ENCODE measurements at regions not wholly inside any gene's neighbourhood (a gene's known extent, or its start where the extent isn't known, plus 50 kb on each side); places are given as distances from the start of the nearest gene placed in this dataset.
"Not testable (repeated sequence)": the region's sequence is repeated elsewhere in the genome, so short reads cannot be mapped to it uniquely, and the experiment has no call there.

DNA sequence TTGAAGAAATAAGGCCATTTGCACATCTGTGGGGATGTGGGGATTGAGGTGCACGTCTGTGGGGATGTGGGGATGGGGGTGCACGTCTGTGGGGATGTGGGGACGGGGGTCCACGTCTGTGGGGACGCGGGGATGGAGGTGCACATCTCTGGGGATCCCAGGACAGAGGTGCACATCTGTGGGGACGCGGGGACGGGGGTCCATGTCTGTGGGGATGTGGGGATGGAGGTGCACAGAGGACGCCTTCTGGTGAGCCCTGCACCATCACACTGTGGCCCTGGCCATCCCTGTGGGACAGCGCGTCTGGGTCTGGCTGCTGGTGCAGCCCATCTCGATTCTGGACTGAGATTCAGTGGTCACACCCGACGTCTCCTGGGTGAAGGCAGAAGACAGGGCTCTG is 161.4 kb downstream of the LAT start (continued):
- TF ChIP-seq, protein P1, sequence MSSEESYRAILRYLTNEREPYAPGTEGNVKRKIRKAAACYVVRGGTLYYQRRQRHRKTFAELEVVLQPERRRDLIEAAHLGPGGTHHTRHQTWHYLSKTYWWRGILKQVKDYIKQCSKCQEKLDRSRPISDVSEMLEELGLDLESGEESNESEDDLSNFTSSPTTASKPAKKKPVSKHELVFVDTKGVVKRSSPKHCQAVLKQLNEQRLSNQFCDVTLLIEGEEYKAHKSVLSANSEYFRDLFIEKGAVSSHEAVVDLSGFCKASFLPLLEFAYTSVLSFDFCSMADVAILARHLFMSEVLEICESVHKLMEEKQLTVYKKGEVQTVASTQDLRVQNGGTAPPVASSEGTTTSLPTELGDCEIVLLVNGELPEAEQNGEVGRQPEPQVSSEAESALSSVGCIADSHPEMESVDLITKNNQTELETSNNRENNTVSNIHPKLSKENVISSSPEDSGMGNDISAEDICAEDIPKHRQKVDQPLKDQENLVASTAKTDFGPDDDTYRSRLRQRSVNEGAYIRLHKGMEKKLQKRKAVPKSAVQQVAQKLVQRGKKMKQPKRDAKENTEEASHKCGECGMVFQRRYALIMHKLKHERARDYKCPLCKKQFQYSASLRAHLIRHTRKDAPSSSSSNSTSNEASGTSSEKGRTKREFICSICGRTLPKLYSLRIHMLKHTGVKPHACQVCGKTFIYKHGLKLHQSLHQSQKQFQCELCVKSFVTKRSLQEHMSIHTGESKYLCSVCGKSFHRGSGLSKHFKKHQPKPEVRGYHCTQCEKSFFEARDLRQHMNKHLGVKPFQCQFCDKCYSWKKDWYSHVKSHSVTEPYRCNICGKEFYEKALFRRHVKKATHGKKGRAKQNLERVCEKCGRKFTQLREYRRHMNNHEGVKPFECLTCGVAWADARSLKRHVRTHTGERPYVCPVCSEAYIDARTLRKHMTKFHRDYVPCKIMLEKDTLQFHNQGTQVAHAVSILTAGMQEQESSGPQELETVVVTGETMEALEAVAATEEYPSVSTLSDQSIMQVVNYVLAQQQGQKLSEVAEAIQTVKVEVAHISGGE (CRISPR knock-in tag; IDR thresholded peaks at IDR 0.05), result no peak
- TF ChIP-seq ZNF696 (CRISPR knock-in tag; conservative IDR thresholded peaks at IDR 0.05), result no peak

DNA sequence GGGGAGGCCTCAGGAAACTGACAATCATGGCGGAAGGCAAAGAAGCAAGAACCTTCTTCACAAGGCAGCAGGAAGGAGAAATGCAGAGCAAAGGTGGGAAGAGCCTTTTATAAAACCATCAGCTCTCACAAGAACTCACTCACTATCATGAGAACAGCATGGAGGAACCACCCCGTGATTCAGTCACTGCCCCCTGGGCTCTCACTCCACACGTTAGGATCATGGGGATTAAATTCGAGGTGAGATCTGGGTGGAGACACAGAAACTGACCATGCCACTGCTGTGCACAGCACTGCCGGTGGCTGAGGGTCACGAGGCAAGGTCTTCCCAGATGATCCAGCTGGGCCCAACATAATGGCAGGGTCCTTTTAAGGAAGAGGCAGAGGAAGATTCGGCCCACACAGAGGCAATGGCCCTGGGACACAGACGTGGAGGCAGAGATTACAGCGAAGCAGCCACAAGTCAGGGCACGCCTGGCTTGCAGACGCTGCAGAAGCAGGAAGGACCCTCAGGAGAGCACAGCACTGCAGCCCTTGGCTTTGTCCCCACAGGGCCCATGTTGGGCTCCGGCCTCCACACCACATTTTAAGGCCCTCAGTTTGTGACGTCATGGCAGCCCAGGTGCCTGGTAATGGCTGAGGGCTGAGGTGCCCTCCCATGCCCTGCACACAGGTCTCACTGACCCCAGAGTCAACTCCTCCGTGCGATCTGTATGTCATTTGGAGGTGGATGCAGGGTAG is 160.8 kb downstream of the LAT start:
- H3K4me3 ChIP-seq; H3K27ac ChIP-seq (ENCODE audit: extremely low read depth, low read depth, low read length); H2AFZ ChIP-seq (ENCODE audit: low read depth, low read length); BruUV-seq (replicated peaks); intact Hi-C loops (cut with micrococcal nuclease); H3K36me3 ChIP-seq (ENCODE audit: control insufficient read depth, insufficient read depth, low read length); H4K20me1 ChIP-seq (replicated peaks; ENCODE audit: control insufficient read depth, insufficient read depth, low read length); H3K79me2 ChIP-seq (ENCODE audit: control insufficient read depth, insufficient read depth, low read length); DNase-seq (ENCODE audit: extremely low read depth in 1 of 4, low spot score in 3 of 4); in situ Hi-C loops (cut with MboI); ATAC-seq; H3K4me2 ChIP-seq (ENCODE audit: insufficient read depth, low read length); CTCF ChIA-PET (ENCODE audit: low intra/inter-chr PET ratio); H3K9ac ChIP-seq (ENCODE audit: insufficient read depth in 1 of 2, low read depth in 2 of 2, low read length in 2 of 2); POLR2A ChIA-PET; H3K27me3 ChIP-seq (ENCODE audit: control insufficient read depth in 2 of 2, insufficient read depth in 2 of 2, low read length in 2 of 2); H3K9me3 ChIP-seq (replicated peaks; ENCODE audit: control insufficient read depth, insufficient read depth, low read depth, low read length); H3K9me1 ChIP-seq (ENCODE audit: control insufficient read depth, insufficient read depth, low read length): not testable (repeated sequence)
- FAIRE-seq, result peak; percentile 35
- peaks cover 0 to 18% of the 10 kb centered on the region in 2 experiments; a peak in 3 of 5 replicates for H3K4me1 ChIP-seq (replicated peaks in 1 of 2; ENCODE audit: control insufficient read depth in 2 of 2, insufficient read depth in 2 of 2, low read length in 2 of 2)
- 25% methylated on average over 12 of the region's 15 CpGs for WGBS (ENCODE audit: insufficient coverage, low coverage, missing lambda C conversion rate)

DNA sequence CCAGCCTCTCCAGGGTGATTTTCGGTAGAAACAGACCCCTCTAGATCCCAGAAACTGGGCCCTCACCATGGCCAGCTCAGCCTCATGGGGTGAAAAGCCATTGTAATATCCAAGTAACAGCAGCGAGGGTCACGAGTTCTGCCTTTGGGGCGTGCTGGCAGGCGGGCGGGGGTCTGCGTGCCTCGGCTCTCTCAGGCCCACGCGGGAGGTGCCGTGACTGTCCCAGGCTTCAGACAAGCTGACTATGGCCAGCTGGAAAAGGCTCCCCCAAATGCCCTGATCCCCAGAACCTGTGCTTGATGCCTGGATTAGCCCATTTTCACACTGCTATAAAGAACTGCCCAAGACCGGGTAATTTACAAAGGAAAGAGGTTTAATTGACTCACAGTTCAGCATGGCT is 160.2 kb downstream of the LAT start:
- POLR2A ChIA-PET; H3K27me3 ChIP-seq (ENCODE audit: control insufficient read depth in 2 of 2, insufficient read depth in 2 of 2, low read length in 2 of 2); in situ Hi-C loops (cut with MboI); H2AFZ ChIP-seq (ENCODE audit: low read depth, low read length); intact Hi-C loops (cut with micrococcal nuclease); H4K20me1 ChIP-seq (replicated peaks; ENCODE audit: control insufficient read depth, insufficient read depth, low read length); CTCF ChIA-PET (ENCODE audit: low intra/inter-chr PET ratio); H3K79me2 ChIP-seq (ENCODE audit: control insufficient read depth, insufficient read depth, low read length); H3K36me3 ChIP-seq (ENCODE audit: control insufficient read depth, insufficient read depth, low read length); BruUV-seq (replicated peaks); H3K4me3 ChIP-seq; FAIRE-seq; H3K4me2 ChIP-seq (ENCODE audit: insufficient read depth, low read length); H3K9me3 ChIP-seq (replicated peaks; ENCODE audit: control insufficient read depth, insufficient read depth, low read depth, low read length); H3K27ac ChIP-seq (ENCODE audit: extremely low read depth, low read depth, low read length); H3K9ac ChIP-seq (ENCODE audit: insufficient read depth in 1 of 2, low read depth in 2 of 2, low read length in 2 of 2); H3K9me1 ChIP-seq (ENCODE audit: control insufficient read depth, insufficient read depth, low read length); ATAC-seq; DNase-seq (ENCODE audit: extremely low read depth in 1 of 4, low spot score in 3 of 4): not testable (repeated sequence)
- WGBS (ENCODE audit: insufficient coverage, low coverage, missing lambda C conversion rate), result 54% methylated on average over 3 of the region's 12 CpGs
- H3K4me1 ChIP-seq (replicated peaks in 1 of 2; ENCODE audit: control insufficient read depth in 2 of 2, insufficient read depth in 2 of 2, low read length in 2 of 2), result peaks cover 0 to 18% of the 10 kb centered on the region in 2 experiments; a peak in 3 of 5 replicates

DNA sequence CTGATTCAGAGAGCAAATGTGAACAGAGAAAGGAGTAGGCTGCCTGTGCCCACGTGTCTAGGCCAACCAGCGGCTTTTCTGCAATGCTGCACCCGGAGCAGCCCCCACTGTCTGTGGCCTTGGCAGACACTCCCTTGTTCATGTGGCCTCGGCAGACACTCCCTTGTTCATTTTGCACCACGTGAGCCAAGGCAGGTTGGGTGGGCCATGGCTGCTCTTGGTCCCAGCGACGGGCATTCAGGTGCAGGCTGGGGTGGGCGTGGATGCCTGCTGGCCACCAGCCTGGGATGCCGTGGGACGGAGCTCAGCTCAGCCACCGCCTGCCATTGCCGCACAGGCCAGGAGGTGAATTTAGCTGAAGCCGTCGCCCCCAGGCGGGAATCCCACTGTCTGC is 159.8 kb downstream of the LAT start:
- WGBS (ENCODE audit: insufficient coverage, low coverage, missing lambda C conversion rate), result 62% methylated on average over 11 of the region's 15 CpGs
- CTCF ChIA-PET (ENCODE audit: low intra/inter-chr PET ratio); H3K9ac ChIP-seq (ENCODE audit: insufficient read depth in 1 of 2, low read depth in 2 of 2, low read length in 2 of 2): not testable (repeated sequence)

More for the DNA sequence above, 159.8 kb downstream of the LAT start:
- H3K9me1 ChIP-seq (ENCODE audit: control insufficient read depth, insufficient read depth, low read length); BruUV-seq (replicated peaks); DNase-seq (ENCODE audit: extremely low read depth in 1 of 4, low spot score in 3 of 4); H3K27me3 ChIP-seq (ENCODE audit: control insufficient read depth in 2 of 2, insufficient read depth in 2 of 2, low read length in 2 of 2); H3K4me3 ChIP-seq; in situ Hi-C loops (cut with MboI); H4K20me1 ChIP-seq (replicated peaks; ENCODE audit: control insufficient read depth, insufficient read depth, low read length); H3K36me3 ChIP-seq (ENCODE audit: control insufficient read depth, insufficient read depth, low read length); ATAC-seq; H2AFZ ChIP-seq (ENCODE audit: low read depth, low read length); POLR2A ChIA-PET; H3K9me3 ChIP-seq (replicated peaks; ENCODE audit: control insufficient read depth, insufficient read depth, low read depth, low read length); intact Hi-C loops (cut with micrococcal nuclease); FAIRE-seq; H3K79me2 ChIP-seq (ENCODE audit: control insufficient read depth, insufficient read depth, low read length); H3K4me2 ChIP-seq (ENCODE audit: insufficient read depth, low read length); H3K27ac ChIP-seq (ENCODE audit: extremely low read depth, low read depth, low read length): not testable (repeated sequence)
- H3K4me1 ChIP-seq (replicated peaks in 1 of 2; ENCODE audit: control insufficient read depth in 2 of 2, insufficient read depth in 2 of 2, low read length in 2 of 2), result peaks cover 0 to 19% of the 10 kb centered on the region in 2 experiments; a peak in 3 of 5 replicates

Measured in K562 (cell line).